ENCODE measurements at regions not wholly inside any gene's neighbourhood (a gene's known extent, or its start where the extent isn't known, plus 50 kb on each side); places are given as distances from the start of the nearest gene placed in this dataset.

- intact Hi-C loops (cut with DNase I; ENCODE audit: low total_unique reads), result no loop called here
- H3K9me3 ChIP-seq, result no peaks in the 10 kb centered on the region
- DNase-seq, result no peak
- H3K27ac ChIP-seq, result no peak overlapping the region
- no peaks in the 10 kb centered on the region for H3K36me3 ChIP-seq
- H3K4me1 ChIP-seq, result no peaks in the 10 kb centered on the region
- no peak for TF ChIP-seq CTCF (IDR thresholded peaks at IDR 0.05)
- TF ChIP-seq POLR2A (IDR thresholded peaks at IDR 0.05), result no peak
- no peaks in the 10 kb centered on the region for H3K27me3 ChIP-seq
- H3K4me3 ChIP-seq, result no peak overlapping the region
Measured at GRCh38 chr1:226470921-226471866, 63.3 kb upstream of the PARP1 start.

DNA sequence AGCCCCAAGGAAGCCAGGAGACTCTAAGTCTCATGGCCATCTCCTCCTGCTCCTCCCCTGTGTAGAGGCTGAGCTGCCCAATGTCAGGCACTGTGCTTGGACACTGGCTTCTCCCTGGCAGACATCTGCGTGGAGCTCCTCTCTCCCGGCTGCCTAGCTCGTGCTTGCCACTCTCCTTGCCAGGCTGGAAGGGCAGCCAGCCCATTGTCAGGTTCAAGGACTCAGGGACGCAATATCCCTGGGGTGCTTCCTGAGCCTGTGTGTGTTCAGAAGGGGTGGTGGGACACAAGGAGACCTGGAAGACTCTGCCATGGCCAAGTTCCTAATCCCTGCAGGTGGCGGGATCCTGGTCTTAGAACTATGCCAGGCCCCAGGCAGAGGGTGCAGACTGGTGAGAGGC lies 65.4 kb upstream of the PARP1 start:
- intact Hi-C loops (cut with DNase I; ENCODE audit: low total_unique reads), result no loop called here
- H3K27me3 ChIP-seq, result no peaks in the 10 kb centered on the region
- TF ChIP-seq CTCF (IDR thresholded peaks at IDR 0.05), result no peak
- no peak for TF ChIP-seq POLR2A (IDR thresholded peaks at IDR 0.05)
- H3K4me1 ChIP-seq, result no peaks in the 10 kb centered on the region
- H3K27ac ChIP-seq, result no peak overlapping the region
- no peaks in the 10 kb centered on the region for H3K9me3 ChIP-seq
- DNase-seq, result no peak
- no peaks in the 10 kb centered on the region for H3K36me3 ChIP-seq
- no peak overlapping the region for H3K4me3 ChIP-seq

DNA sequence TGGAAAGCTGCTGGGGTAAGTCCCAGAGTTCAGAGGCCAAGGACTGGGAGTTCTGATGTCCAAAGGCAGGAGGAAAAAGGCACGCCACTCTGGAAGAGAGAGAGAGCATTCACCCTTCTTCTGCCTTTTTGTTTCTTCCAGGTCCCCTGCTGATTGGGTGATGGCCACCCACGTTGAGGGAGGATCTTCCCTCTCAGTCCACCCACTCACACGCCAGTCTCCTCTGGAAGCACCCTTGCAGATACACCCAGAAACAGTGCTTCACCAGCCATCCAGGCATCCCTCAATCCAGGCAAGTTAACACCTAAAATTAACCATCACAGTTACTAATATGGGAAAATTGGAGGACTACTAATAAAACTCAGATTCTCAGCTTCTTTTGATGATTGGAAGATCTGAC lies 66.1 kb upstream of the PARP1 start:
- H3K4me3 ChIP-seq, result no peak overlapping the region
- H3K36me3 ChIP-seq, result no peaks in the 10 kb centered on the region
- no peak overlapping the region for H3K27ac ChIP-seq
- no peaks in the 10 kb centered on the region for H3K9me3 ChIP-seq
- no peaks in the 10 kb centered on the region for H3K27me3 ChIP-seq
- TF ChIP-seq POLR2A (IDR thresholded peaks at IDR 0.05) (no peak), CTCF (IDR thresholded peaks at IDR 0.05) (no peak)
- intact Hi-C loops (cut with DNase I; ENCODE audit: low total_unique reads), result no loop called here
- no peak for DNase-seq
- no peaks in the 10 kb centered on the region for H3K4me1 ChIP-seq

DNA sequence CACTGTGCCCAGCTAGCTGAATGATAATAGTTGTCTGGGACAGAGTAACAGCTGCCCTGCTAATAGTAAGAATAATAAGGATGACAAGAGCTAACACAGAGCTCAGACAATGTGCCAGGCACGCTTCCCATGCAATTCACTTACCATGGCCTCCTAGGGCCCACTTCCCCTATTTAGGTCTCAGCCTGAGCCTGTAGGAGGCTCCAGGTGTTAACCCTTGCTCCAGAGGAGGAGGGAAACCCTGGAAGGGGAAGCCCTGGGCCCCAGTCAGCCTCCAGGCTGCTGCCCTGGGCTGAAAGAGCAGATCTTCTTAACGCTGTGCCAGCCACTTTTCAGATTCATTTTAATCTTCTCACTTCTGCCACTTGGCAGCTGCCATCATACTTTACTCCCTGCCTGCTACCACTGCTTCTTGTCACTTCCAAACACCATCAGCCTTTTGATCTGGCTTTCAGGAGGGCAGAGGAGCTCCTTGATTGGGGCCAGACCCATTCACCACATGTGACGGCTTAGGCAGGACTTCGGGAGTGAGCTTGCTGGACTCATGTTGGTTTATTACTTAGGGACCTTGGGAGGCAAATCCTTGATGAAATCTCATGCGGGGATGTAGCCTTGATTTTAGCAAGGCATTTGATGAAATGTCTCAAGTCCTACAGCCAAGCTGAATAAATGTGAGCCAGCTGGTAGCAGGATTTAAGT lies 66.7 kb upstream of the PARP1 start:
- H3K4me3 ChIP-seq, result no peak overlapping the region
- no peak overlapping the region for H3K27ac ChIP-seq
- no peaks in the 10 kb centered on the region for H3K27me3 ChIP-seq
- TF ChIP-seq POLR2A (IDR thresholded peaks at IDR 0.05) (no peak), CTCF (IDR thresholded peaks at IDR 0.05) (no peak)
- no peaks in the 10 kb centered on the region for H3K4me1 ChIP-seq
- DNase-seq, result no peak
- intact Hi-C loops (cut with DNase I; ENCODE audit: low total_unique reads), result no loop called here
- no peaks in the 10 kb centered on the region for H3K9me3 ChIP-seq
- H3K36me3 ChIP-seq, result no peaks in the 10 kb centered on the region

DNA sequence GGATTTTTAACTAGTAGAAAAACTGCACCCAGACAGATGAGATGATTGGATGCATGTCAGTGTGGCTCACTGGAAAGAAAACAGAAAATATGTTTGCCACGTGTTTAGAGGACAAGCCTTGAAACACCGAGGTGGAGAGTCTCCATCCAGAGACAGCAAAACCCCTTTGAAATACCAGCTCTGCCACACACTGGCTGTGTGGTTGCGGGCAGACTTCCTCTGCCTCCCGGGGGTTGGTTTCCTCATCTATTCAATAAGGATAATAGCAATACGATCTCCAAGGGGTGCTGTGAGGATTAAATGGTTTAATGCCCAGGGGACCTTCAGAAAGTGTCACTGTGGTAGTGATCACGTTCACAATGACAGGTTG lies 67.2 kb upstream of the PARP1 start:
- Histone ChIP-seq H3K27me3 (no peaks in the 10 kb centered on the region), H3K9me3 (no peaks in the 10 kb centered on the region), H3K4me3 (no peak overlapping the region), H3K36me3 (no peaks in the 10 kb centered on the region), H3K27ac (no peak overlapping the region), H3K4me1 (no peaks in the 10 kb centered on the region)
- intact Hi-C loops (cut with DNase I; ENCODE audit: low total_unique reads), result no loop called here
- TF ChIP-seq CTCF (IDR thresholded peaks at IDR 0.05), result no peak
- TF ChIP-seq POLR2A (IDR thresholded peaks at IDR 0.05), result no peak
- DNase-seq, result no peak

Measured in uterus (tissue), 3 donors.